BE2C (cell line): ENCODE measurements at regions not wholly inside any gene's neighbourhood (a gene's known extent, or its start where the extent isn't known, plus 50 kb on each side); places are given as distances from the start of the nearest gene placed in this dataset.
"Not testable (repeated sequence)": the region's sequence is repeated elsewhere in the genome, so short reads cannot be mapped to it uniquely, and the experiment has no call there.

Experiments
- DNase-seq: peaks from one replicate; pipeline ENCODE4 v3.0.0-alpha.2; 2020
- H3K27me3 ChIP-seq: fragments of 250-450 bp; sonication (Bioruptor Pico); 2 replicates; pipeline ENCODE4 v1.5.1; 2020; ENCODE audit warnings: mild to moderate bottlenecking
- H3K36me3 ChIP-seq: fragments of 250-450 bp; sonication (Bioruptor Pico); 2 replicates; pipeline ENCODE4 v1.5.1; 2020; ENCODE audit warnings: mild to moderate bottlenecking
- H3K4me1 ChIP-seq: fragments of 250-450 bp; sonication (Bioruptor Pico); 2 replicates; pipeline ENCODE4 v1.5.1; 2020
- H3K4me3 ChIP-seq: 2 replicates; pipeline ENCODE4 v1.5.1; 2011; ENCODE audit warnings: low read depth, low read length
- H3K9me3 ChIP-seq: fragments of 250-450 bp; sonication (Bioruptor Pico); 2 replicates; pipeline ENCODE4 v1.5.1; 2020
- CTCF ChIP-seq: IDR thresholded peaks from 2 replicates; pipeline ENCODE4 v1.5.1; 2012; ENCODE audit warnings: mild to moderate bottlenecking, low read depth, low read length

GRCh38 chr14:106626942-106627588 is 1100.7 kb downstream of the TMEM121 start:
- not testable (repeated sequence) for H3K36me3 ChIP-seq, H3K4me3 ChIP-seq, H3K27me3 ChIP-seq, H3K4me1 ChIP-seq, H3K9me3 ChIP-seq
- TF ChIP-seq CTCF, result peak; percentile 56
- DNase-seq, result peak; percentile 66

- Histone ChIP-seq H3K27me3 (peaks cover 16% of the 10 kb centered on the region), H3K36me3 (no peaks in the 10 kb centered on the region), H3K4me3 (no peak overlapping the region), H3K4me1 (no peaks in the 10 kb centered on the region), H3K9me3 (no peaks in the 10 kb centered on the region)
- DNase-seq, result no peak
- no peak for TF ChIP-seq CTCF
These were observed 1105.5 kb downstream of the TMEM121 start for GRCh38 chr14:106631879-106632278.

GRCh38 chr14:106633721-106634120 is 1107.3 kb downstream of the TMEM121 start:
- Histone ChIP-seq H3K4me3 (no peak overlapping the region), H3K4me1 (no peaks in the 10 kb centered on the region), H3K9me3 (no peaks in the 10 kb centered on the region), H3K36me3 (no peaks in the 10 kb centered on the region), H3K27me3 (peaks cover 16% of the 10 kb centered on the region)
- no peak for DNase-seq
- no peak for TF ChIP-seq CTCF

- Histone ChIP-seq H3K4me1 (no peaks in the 10 kb centered on the region), H3K27me3 (peaks cover 16% of the 10 kb centered on the region), H3K4me3 (no peak overlapping the region), H3K36me3 (no peaks in the 10 kb centered on the region), H3K9me3 (no peaks in the 10 kb centered on the region)
- TF ChIP-seq CTCF, result no peak
- DNase-seq, result no peak
These were observed 1109.2 kb downstream of the TMEM121 start for GRCh38 chr14:106635569-106635968.

GRCh38 chr14:106638786-106639452 is 1112.5 kb downstream of the TMEM121 start:
- H3K36me3 ChIP-seq, H3K9me3 ChIP-seq, H3K4me3 ChIP-seq, H3K27me3 ChIP-seq, H3K4me1 ChIP-seq: not testable (repeated sequence)
- peak; percentile 46 for TF ChIP-seq CTCF
- DNase-seq, result peak; percentile 66

GRCh38 chr14:106642090-106642489 is 1115.7 kb downstream of the TMEM121 start:
- Histone ChIP-seq H3K4me1 (no peaks in the 10 kb centered on the region), H3K4me3 (no peak overlapping the region), H3K36me3 (no peaks in the 10 kb centered on the region), H3K27me3 (no peaks in the 10 kb centered on the region), H3K9me3 (no peaks in the 10 kb centered on the region)
- DNase-seq, result no peak
- no peak for TF ChIP-seq CTCF

GRCh38 chr14:106642971-106643370 is 1116.6 kb downstream of the TMEM121 start:
- not testable (repeated sequence) for H3K4me1 ChIP-seq, H3K4me3 ChIP-seq, DNase-seq, H3K27me3 ChIP-seq, H3K36me3 ChIP-seq, H3K9me3 ChIP-seq

GRCh38 chr14:106648874-106649273 is 1122.5 kb downstream of the TMEM121 start:
- H3K36me3 ChIP-seq, H3K27me3 ChIP-seq, H3K4me1 ChIP-seq, H3K4me3 ChIP-seq, DNase-seq, H3K9me3 ChIP-seq: not testable (repeated sequence)
